ENCODE measurements at regions not wholly inside any gene's neighbourhood (a gene's known extent, or its start where the extent isn't known, plus 50 kb on each side); places are given as distances from the start of the nearest gene placed in this dataset.

- Histone ChIP-seq H3K4me2 (ENCODE audit: low read depth, low read length) (no peak overlapping the region), H3K9me2 (replicated peaks; ENCODE audit: insufficient read depth, low read length) (no peaks in the 10 kb centered on the region), H3K27ac (ENCODE audit: low read length) (no peak overlapping the region), H3F3A (ENCODE audit: insufficient read depth, low read length) (no peaks in the 10 kb centered on the region), H3K79me2 (ENCODE audit: low read length) (no peaks in the 10 kb centered on the region), H3K9me3 (replicated peaks; ENCODE audit: insufficient read depth, low read length) (no peaks in the 10 kb centered on the region), H2AFZ (ENCODE audit: low read length) (no peak overlapping the region), H4K20me1 (ENCODE audit: insufficient read depth, low read length) (no peaks in the 10 kb centered on the region), H3K4me1 (ENCODE audit: low read length) (no peaks in the 10 kb centered on the region), H3K27me3 (replicated peaks; ENCODE audit: insufficient read depth, low read length) (no peaks in the 10 kb centered on the region), H3K9ac (ENCODE audit: low read length) (no peak overlapping the region), H3K36me3 (replicated peaks; ENCODE audit: insufficient read depth, low read length) (no peaks in the 10 kb centered on the region), H3K4me3 (ENCODE audit: low read length) (no peak overlapping the region)
- TF ChIP-seq EZH2phosphoT487 (IDR thresholded peaks at IDR 0.05; ENCODE audit: low read length), result no peak
- no peak for TF ChIP-seq EZH2 (optimal IDR thresholded peaks at IDR 0.05; ENCODE audit: low read depth, low read length)
- TF ChIP-seq, protein P1, sequence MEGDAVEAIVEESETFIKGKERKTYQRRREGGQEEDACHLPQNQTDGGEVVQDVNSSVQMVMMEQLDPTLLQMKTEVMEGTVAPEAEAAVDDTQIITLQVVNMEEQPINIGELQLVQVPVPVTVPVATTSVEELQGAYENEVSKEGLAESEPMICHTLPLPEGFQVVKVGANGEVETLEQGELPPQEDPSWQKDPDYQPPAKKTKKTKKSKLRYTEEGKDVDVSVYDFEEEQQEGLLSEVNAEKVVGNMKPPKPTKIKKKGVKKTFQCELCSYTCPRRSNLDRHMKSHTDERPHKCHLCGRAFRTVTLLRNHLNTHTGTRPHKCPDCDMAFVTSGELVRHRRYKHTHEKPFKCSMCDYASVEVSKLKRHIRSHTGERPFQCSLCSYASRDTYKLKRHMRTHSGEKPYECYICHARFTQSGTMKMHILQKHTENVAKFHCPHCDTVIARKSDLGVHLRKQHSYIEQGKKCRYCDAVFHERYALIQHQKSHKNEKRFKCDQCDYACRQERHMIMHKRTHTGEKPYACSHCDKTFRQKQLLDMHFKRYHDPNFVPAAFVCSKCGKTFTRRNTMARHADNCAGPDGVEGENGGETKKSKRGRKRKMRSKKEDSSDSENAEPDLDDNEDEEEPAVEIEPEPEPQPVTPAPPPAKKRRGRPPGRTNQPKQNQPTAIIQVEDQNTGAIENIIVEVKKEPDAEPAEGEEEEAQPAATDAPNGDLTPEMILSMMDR (IDR thresholded peaks at IDR 0.05; ENCODE audit: low read length), result no peak
- DNase-seq, result no peak
Measured at GRCh38 chr2:129820908-129821307, 158.6 kb upstream of the RAB6C start.

- Histone ChIP-seq H3K36me3 (replicated peaks; ENCODE audit: insufficient read depth, low read length) (no peaks in the 10 kb centered on the region), H3K4me3 (ENCODE audit: low read length) (no peak overlapping the region), H4K20me1 (ENCODE audit: insufficient read depth, low read length) (no peaks in the 10 kb centered on the region), H3K27ac (ENCODE audit: low read length) (no peak overlapping the region), H3K9me3 (replicated peaks; ENCODE audit: insufficient read depth, low read length) (no peaks in the 10 kb centered on the region), H3K9ac (ENCODE audit: low read length) (no peak overlapping the region), H3K4me1 (ENCODE audit: low read length) (no peaks in the 10 kb centered on the region), H2AFZ (ENCODE audit: low read length) (no peak overlapping the region), H3K27me3 (replicated peaks; ENCODE audit: insufficient read depth, low read length) (no peaks in the 10 kb centered on the region), H3K79me2 (ENCODE audit: low read length) (no peaks in the 10 kb centered on the region), H3K9me2 (replicated peaks; ENCODE audit: insufficient read depth, low read length) (no peaks in the 10 kb centered on the region), H3K4me2 (ENCODE audit: low read depth, low read length) (no peak overlapping the region), H3F3A (ENCODE audit: insufficient read depth, low read length) (no peaks in the 10 kb centered on the region)
- DNase-seq, result no peak
- TF ChIP-seq, protein P1 (IDR thresholded peaks at IDR 0.05; ENCODE audit: low read length), result no peak
- TF ChIP-seq EZH2 (optimal IDR thresholded peaks at IDR 0.05; ENCODE audit: low read depth, low read length) (no peak), EZH2phosphoT487 (IDR thresholded peaks at IDR 0.05; ENCODE audit: low read length) (no peak)
Measured at GRCh38 chr2:129821445-129821844, 158.0 kb upstream of the RAB6C start.

DNA sequence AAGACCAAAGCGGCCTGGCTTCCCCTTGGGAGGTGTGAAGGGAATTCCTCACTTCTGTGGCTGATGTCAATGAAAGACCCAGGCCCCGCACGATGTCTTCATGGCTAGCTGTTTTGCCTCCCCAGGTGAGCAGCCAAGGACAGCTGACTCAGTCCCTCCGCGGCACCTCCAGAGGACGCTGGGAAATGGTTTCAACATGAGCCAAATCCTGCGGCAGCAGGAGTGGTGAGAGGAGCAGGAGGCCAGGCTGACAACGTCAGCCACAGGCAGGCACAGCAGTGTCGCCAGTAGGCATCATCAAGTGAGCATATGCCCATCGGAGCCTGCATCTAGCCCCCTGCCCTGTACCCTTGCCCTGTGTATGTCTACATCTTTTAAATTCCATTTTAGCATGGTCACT, 156.4 kb upstream of the RAB6C start:
- no peaks in the 10 kb centered on the region for H3K9me3 ChIP-seq (replicated peaks; ENCODE audit: insufficient read depth, low read length)
- no peaks in the 10 kb centered on the region for H3K9me2 ChIP-seq (replicated peaks; ENCODE audit: insufficient read depth, low read length)
- H4K20me1 ChIP-seq (ENCODE audit: insufficient read depth, low read length), result no peaks in the 10 kb centered on the region
- H3K9ac ChIP-seq (ENCODE audit: low read length), result no peak overlapping the region
- H3K79me2 ChIP-seq (ENCODE audit: low read length), result no peaks in the 10 kb centered on the region
- H3K4me3 ChIP-seq (ENCODE audit: low read length), result no peak overlapping the region
- DNase-seq, result no peak
- H3F3A ChIP-seq (ENCODE audit: insufficient read depth, low read length), result no peaks in the 10 kb centered on the region
- no peaks in the 10 kb centered on the region for H3K36me3 ChIP-seq (replicated peaks; ENCODE audit: insufficient read depth, low read length)
- no peak overlapping the region for H3K27ac ChIP-seq (ENCODE audit: low read length)
- TF ChIP-seq EZH2 (optimal IDR thresholded peaks at IDR 0.05; ENCODE audit: low read depth, low read length) (no peak), EZH2phosphoT487 (IDR thresholded peaks at IDR 0.05; ENCODE audit: low read length) (no peak)
- TF ChIP-seq, protein P1 (IDR thresholded peaks at IDR 0.05; ENCODE audit: low read length), result no peak
- no peaks in the 10 kb centered on the region for H3K27me3 ChIP-seq (replicated peaks; ENCODE audit: insufficient read depth, low read length)
- no peak overlapping the region for H3K4me2 ChIP-seq (ENCODE audit: low read depth, low read length)
- no peak overlapping the region for H2AFZ ChIP-seq (ENCODE audit: low read length)
- H3K4me1 ChIP-seq (ENCODE audit: low read length), result no peaks in the 10 kb centered on the region
